ENCODE measurements at regions not wholly inside any gene's neighbourhood (a gene's known extent, or its start where the extent isn't known, plus 50 kb on each side); places are given as distances from the start of the nearest gene placed in this dataset.
"Not testable (repeated sequence)": the region's sequence is repeated elsewhere in the genome, so short reads cannot be mapped to it uniquely, and the experiment has no call there.

DNA sequence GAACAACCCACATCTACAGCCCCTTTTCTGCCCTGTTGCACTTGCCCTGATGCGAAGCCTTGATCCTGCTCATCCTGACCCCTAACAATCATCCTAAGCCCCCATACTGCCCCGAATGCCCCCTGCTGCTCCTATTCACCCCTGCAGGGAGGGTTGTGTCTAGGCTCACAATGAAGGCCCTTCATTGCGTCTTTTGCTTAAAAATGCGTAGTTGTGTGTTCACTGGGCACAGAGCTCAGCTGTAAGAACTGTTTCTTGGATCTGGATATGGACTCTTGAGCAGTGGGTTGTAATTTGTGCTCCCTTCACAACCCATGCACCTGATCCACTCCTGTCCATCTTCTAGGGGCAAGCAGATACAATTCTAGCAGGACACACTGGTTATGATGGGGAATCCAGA, 802.9 kb downstream of the TMEM121 start:
- TF ChIP-seq, protein P1, sequence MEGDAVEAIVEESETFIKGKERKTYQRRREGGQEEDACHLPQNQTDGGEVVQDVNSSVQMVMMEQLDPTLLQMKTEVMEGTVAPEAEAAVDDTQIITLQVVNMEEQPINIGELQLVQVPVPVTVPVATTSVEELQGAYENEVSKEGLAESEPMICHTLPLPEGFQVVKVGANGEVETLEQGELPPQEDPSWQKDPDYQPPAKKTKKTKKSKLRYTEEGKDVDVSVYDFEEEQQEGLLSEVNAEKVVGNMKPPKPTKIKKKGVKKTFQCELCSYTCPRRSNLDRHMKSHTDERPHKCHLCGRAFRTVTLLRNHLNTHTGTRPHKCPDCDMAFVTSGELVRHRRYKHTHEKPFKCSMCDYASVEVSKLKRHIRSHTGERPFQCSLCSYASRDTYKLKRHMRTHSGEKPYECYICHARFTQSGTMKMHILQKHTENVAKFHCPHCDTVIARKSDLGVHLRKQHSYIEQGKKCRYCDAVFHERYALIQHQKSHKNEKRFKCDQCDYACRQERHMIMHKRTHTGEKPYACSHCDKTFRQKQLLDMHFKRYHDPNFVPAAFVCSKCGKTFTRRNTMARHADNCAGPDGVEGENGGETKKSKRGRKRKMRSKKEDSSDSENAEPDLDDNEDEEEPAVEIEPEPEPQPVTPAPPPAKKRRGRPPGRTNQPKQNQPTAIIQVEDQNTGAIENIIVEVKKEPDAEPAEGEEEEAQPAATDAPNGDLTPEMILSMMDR (IDR thresholded peaks at IDR 0.05; ENCODE audit: low read depth, low read length, poor library complexity, severe bottlenecking): not testable (repeated sequence)
- TF ChIP-seq EZH2phosphoT487 (IDR thresholded peaks at IDR 0.05; ENCODE audit: borderline replicate concordance, low read length): not testable (repeated sequence)

Measured in DOHH2 (cell line).